ENCODE measurements at regions not wholly inside any gene's neighbourhood (a gene's known extent, or its start where the extent isn't known, plus 50 kb on each side); places are given as distances from the start of the nearest gene placed in this dataset.
"Not testable (repeated sequence)": the region's sequence is repeated elsewhere in the genome, so short reads cannot be mapped to it uniquely, and the experiment has no call there.

GRCh38 chr17:64712557-64713351 is 50.6 kb upstream of the SMURF2 start:
- TF ChIP-seq TAF1 (IDR thresholded peaks at IDR 0.05; ENCODE audit: borderline replicate concordance, low read depth, low read length); NFIC (IDR thresholded peaks at IDR 0.05; ENCODE audit: borderline replicate concordance); MEF2A (IDR thresholded peaks at IDR 0.05; ENCODE audit: borderline replicate concordance, low read depth); TCF12 (IDR thresholded peaks at IDR 0.05): not testable (repeated sequence)
- TF ChIP-seq, protein P1, sequence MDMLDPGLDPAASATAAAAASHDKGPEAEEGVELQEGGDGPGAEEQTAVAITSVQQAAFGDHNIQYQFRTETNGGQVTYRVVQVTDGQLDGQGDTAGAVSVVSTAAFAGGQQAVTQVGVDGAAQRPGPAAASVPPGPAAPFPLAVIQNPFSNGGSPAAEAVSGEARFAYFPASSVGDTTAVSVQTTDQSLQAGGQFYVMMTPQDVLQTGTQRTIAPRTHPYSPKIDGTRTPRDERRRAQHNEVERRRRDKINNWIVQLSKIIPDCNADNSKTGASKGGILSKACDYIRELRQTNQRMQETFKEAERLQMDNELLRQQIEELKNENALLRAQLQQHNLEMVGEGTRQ (IDR thresholded peaks at IDR 0.05; ENCODE audit: borderline replicate concordance, low read depth, low read length), result not testable (repeated sequence)

Measured in SK-N-SH (cell line).